ENCODE measurements at regions not wholly inside any gene's neighbourhood (a gene's known extent, or its start where the extent isn't known, plus 50 kb on each side); places are given as distances from the start of the nearest gene placed in this dataset.

DNA sequence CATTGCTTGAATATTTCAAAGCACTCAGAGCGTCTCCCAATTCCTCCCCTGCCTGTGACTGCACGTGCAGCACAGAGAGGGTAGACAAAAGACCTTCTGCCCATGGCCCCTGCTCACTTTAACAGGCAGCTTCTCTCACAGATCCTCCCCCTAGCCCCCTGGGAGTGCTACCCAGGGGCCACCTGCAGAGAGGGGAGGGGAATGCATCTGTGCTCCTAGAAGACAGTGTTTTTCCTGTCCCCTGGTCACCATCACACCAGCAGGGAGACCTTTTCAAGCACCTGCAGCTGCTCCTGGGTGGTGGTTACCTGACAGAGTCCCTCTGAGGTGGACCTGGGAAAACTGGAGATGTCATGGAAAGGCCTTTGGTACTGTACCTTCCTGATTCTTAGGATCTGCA, 56.7 kb upstream of the PRR23C start:
- Mint-ChIP-seq H3K9me3 (peaks cover 3% of the 10 kb centered on the region), H3K4me3 (no peak overlapping the region)

DNA sequence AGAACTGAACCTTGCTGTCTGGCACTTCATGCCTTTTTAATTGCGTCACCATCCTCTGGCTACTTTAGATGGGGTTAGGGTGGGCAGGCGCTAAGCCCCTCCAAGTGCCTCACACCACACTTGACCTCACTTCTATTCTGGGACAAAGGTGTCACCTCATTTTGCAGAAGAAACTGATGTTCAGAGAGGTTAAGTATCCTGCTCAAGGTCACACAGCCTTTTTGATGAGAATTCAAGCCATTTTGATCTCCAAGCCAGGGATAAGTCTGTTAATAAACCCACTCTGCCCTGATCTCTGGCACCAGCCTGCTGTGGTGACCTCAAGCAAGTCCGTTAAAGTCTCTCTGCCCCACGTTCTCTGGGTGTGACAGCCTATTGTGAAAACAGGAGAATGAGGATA, 58.8 kb upstream of the PRR23C start:
- TF ChIP-seq, protein P1, sequence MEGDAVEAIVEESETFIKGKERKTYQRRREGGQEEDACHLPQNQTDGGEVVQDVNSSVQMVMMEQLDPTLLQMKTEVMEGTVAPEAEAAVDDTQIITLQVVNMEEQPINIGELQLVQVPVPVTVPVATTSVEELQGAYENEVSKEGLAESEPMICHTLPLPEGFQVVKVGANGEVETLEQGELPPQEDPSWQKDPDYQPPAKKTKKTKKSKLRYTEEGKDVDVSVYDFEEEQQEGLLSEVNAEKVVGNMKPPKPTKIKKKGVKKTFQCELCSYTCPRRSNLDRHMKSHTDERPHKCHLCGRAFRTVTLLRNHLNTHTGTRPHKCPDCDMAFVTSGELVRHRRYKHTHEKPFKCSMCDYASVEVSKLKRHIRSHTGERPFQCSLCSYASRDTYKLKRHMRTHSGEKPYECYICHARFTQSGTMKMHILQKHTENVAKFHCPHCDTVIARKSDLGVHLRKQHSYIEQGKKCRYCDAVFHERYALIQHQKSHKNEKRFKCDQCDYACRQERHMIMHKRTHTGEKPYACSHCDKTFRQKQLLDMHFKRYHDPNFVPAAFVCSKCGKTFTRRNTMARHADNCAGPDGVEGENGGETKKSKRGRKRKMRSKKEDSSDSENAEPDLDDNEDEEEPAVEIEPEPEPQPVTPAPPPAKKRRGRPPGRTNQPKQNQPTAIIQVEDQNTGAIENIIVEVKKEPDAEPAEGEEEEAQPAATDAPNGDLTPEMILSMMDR (IDR thresholded peaks at IDR 0.05; ENCODE audit: unreplicated experiment): no peak
- peaks cover 3% of the 10 kb centered on the region for H3K9me3 Mint-ChIP-seq
- H3K36me3 Mint-ChIP-seq: no peaks in the 10 kb centered on the region
- no peak overlapping the region for H3K27ac Mint-ChIP-seq
- no peaks in the 10 kb centered on the region for H3K4me1 Mint-ChIP-seq
- no peak for DNase-seq (ENCODE audit: low spot score in 2 of 2, unreplicated experiment in 2 of 2)
- no peak overlapping the region for H3K4me3 Mint-ChIP-seq
- H3K27me3 Mint-ChIP-seq (ENCODE audit: low read depth): peaks cover 55% of the 10 kb centered on the region

More for the DNA sequence above, 56.7 kb upstream of the PRR23C start:
- peaks cover 55% of the 10 kb centered on the region for H3K27me3 Mint-ChIP-seq (ENCODE audit: low read depth)
- DNase-seq (ENCODE audit: low spot score in 2 of 2, unreplicated experiment in 2 of 2): peak in 1 of 2 experiments; percentile 29
- H3K27ac Mint-ChIP-seq: no peak overlapping the region
- no peaks in the 10 kb centered on the region for H3K36me3 Mint-ChIP-seq
- no peaks in the 10 kb centered on the region for H3K4me1 Mint-ChIP-seq
- TF ChIP-seq, protein P1 (IDR thresholded peaks at IDR 0.05; ENCODE audit: unreplicated experiment): no peak

DNA sequence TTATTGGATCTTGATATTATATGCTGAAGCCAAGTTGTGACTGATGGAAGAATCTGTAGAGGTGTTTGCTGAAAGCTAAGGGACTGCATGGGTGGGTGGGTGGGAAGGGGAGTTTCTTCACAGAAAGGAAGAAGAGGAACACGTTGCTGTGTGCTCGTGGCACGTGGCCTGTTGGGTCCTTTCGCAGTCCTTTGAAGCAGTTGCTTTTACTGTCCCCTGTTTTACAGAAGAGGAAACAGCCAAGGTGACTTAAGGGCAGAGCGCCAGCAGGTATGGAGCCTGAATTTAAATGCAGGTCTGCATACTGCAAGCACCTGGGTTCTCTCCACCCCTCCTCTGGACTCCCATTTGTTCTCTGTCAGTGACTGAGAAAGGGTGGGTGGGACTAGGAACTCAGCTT, 59.4 kb upstream of the PRR23C start:
- Mint-ChIP-seq H3K4me3 (no peak overlapping the region), H3K4me1 (no peaks in the 10 kb centered on the region), H3K36me3 (no peaks in the 10 kb centered on the region), H3K27ac (no peak overlapping the region), H3K27me3 (ENCODE audit: low read depth) (peaks cover 53% of the 10 kb centered on the region), H3K9me3 (no peaks in the 10 kb centered on the region)
- TF ChIP-seq, protein P1 (IDR thresholded peaks at IDR 0.05; ENCODE audit: unreplicated experiment): no peak
- no peak for DNase-seq (ENCODE audit: low spot score in 2 of 2, unreplicated experiment in 2 of 2)

DNA sequence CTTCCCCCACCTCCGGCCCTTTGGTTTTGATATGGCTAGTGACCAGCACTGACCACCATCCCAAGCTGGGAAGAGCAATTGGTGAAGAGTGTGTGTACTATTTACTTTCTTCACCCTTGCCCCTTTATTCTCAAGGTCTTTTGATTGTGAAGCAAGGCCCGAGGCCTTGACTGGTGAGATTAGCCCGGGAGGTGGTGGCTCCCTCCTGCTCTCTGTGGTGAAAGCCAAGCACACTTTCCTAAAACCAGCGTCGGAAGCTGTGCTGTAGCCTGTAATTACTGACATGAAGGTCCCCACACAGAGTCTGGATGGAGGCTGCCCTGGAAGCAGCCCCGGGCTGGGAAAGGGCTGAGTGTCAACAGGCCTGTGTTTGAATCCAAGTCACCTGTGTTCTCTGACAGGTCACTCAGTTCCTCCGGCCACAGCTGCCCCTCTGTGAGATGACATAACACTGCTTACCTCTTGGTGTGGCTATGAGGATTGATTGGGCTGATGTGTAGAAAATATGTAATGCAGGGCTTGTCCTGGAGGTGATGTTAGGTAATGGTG, 60.5 kb upstream of the PRR23C start:
- no peak overlapping the region for H3K4me3 Mint-ChIP-seq
- H3K27ac Mint-ChIP-seq: no peak overlapping the region
- peaks cover 56% of the 10 kb centered on the region for H3K27me3 Mint-ChIP-seq (ENCODE audit: low read depth)
- no peaks in the 10 kb centered on the region for H3K4me1 Mint-ChIP-seq
- no peaks in the 10 kb centered on the region for H3K36me3 Mint-ChIP-seq
- TF ChIP-seq, protein P1 (IDR thresholded peaks at IDR 0.05; ENCODE audit: unreplicated experiment): no peak
- H3K9me3 Mint-ChIP-seq: no peaks in the 10 kb centered on the region
- DNase-seq (ENCODE audit: low spot score in 2 of 2, unreplicated experiment in 2 of 2): no peak

DNA sequence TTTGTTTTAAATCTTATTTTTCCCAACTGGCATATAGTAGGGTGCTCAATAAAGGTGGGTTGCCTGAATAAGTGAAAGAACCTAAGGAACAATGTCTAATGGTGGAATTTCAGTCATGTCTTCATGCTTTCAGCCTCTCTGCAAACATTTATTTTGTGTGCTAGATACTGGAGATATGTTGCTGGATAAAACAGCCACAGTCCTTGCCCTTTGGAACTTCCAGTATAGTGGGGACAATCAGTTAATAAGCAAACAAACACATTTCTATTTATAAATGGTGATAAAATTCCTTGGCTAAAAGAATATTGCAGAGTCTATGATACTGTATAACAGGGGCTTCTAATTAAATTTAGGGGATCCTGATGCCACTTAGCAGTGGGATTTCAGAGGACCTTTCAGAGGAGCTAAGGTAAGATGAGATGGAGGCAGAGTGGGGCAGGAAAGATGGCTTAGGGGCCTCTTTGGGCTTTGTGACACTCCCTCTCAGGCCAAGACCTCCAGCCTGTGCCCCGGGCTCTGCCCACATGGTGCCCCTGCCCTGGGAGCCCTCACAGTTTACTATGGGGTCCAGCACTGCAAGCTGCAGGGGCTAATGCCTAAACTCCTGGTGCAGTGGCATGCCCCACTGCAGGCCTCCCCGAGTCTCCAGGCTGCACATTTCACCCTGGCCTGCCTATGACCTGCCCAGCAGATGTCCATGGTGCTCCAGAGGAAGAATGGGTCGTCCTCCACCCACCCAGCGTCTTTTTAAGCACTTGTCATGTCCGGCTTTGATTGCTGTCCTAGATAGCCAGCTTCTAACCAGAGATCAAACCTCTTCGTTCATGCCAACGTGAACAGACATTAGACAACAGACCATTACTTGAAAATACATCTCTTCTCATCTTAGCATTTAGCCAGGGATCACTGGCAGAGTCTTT, 61.6 kb upstream of the PRR23C start:
- peak in 1 of 2 experiments; percentile 11 for DNase-seq (ENCODE audit: low spot score in 2 of 2, unreplicated experiment in 2 of 2)
- H3K9me3 Mint-ChIP-seq: no peaks in the 10 kb centered on the region
- no peaks in the 10 kb centered on the region for H3K4me1 Mint-ChIP-seq
- H3K4me3 Mint-ChIP-seq: no peak overlapping the region
- TF ChIP-seq, protein P1 (IDR thresholded peaks at IDR 0.05; ENCODE audit: unreplicated experiment): no peak
- H3K27ac Mint-ChIP-seq: no peak overlapping the region
- H3K27me3 Mint-ChIP-seq (ENCODE audit: low read depth): peaks cover 59% of the 10 kb centered on the region
- H3K36me3 Mint-ChIP-seq: no peaks in the 10 kb centered on the region

Measured in mesothelial cell of epicardium (in vitro differentiated cells).